WERI-Rb-1 (cell line): ENCODE measurements at regions not wholly inside any gene's neighbourhood (a gene's known extent, or its start where the extent isn't known, plus 50 kb on each side); places are given as distances from the start of the nearest gene placed in this dataset.

ENCODE experiments used
- DNase-seq: peaks from one replicate; pipeline ENCODE4 v3.0.0-alpha.2; 2020
- H3K27ac ChIP-seq: fragments of 250-450 bp; sonication (Bioruptor Pico); 2 replicates; pipeline ENCODE4 v1.5.1; 2020; ENCODE audit warnings: mild to moderate bottlenecking, moderate library complexity
- H3K27me3 ChIP-seq: fragments of 250-450 bp; sonication (Bioruptor Pico); 2 replicates; pipeline ENCODE4 v1.5.1; 2021; ENCODE audit warnings: mild to moderate bottlenecking, low read depth, moderate library complexity; ENCODE audit not compliant: insufficient read depth, severe bottlenecking
- H3K36me3 ChIP-seq: fragments of 250-450 bp; sonication (Bioruptor Pico); 2 replicates; pipeline ENCODE4 v1.5.1; 2020; ENCODE audit warnings: mild to moderate bottlenecking, moderate library complexity
- H3K4me3 ChIP-seq: 2 replicates; pipeline ENCODE4 v1.5.1; 2011; ENCODE audit warnings: low read depth, mild to moderate bottlenecking, control low read depth, low read length
- H3K9me3 ChIP-seq: fragments of 250-450 bp; sonication (Bioruptor Pico); 2 replicates; pipeline ENCODE4 v1.5.1; 2021; ENCODE audit warnings: mild to moderate bottlenecking, moderate library complexity; ENCODE audit not compliant: severe bottlenecking
- CTCF ChIP-seq: IDR thresholded peaks from 2 replicates; pipeline ENCODE4 v1.5.1; 2011; ENCODE audit warnings: low read depth, mild to moderate bottlenecking, control low read depth, inconsistent platforms, low read length

GRCh38 chr2:47686018-47686417 lies 96.9 kb upstream of the MSH6 start:
- Histone ChIP-seq H3K9me3 (peaks cover 5% of the 10 kb centered on the region), H3K36me3 (no peaks in the 10 kb centered on the region)
- TF ChIP-seq CTCF: no peak

GRCh38 chr2:47682216-47682749 lies 100.7 kb upstream of the MSH6 start:
- Histone ChIP-seq H3K27ac (no peak overlapping the region), H3K36me3 (no peaks in the 10 kb centered on the region), H3K27me3 (no peaks in the 10 kb centered on the region), H3K4me3 (no peak overlapping the region), H3K9me3 (peaks cover 5% of the 10 kb centered on the region)
- TF ChIP-seq CTCF: no peak
- no peak for DNase-seq

More at GRCh38 chr2:47686018-47686417, 96.9 kb upstream of the MSH6 start:
- Histone ChIP-seq H3K27ac (no peak overlapping the region), H3K4me3 (no peak overlapping the region), H3K27me3 (no peaks in the 10 kb centered on the region)
- DNase-seq: no peak

GRCh38 chr2:47676261-47676926 lies 105.6 kb upstream of the KCNK12 start:
- no peak for DNase-seq
- Histone ChIP-seq H3K36me3 (no peaks in the 10 kb centered on the region), H3K27me3 (no peaks in the 10 kb centered on the region), H3K27ac (no peak overlapping the region), H3K4me3 (no peak overlapping the region), H3K9me3 (peaks cover 2% of the 10 kb centered on the region)
- no peak for TF ChIP-seq CTCF

- no peak for DNase-seq
- Histone ChIP-seq H3K4me3 (no peak overlapping the region), H3K27me3 (no peaks in the 10 kb centered on the region), H3K27ac (no peak overlapping the region), H3K36me3 (no peaks in the 10 kb centered on the region), H3K9me3 (peaks cover 2% of the 10 kb centered on the region)
- no peak for TF ChIP-seq CTCF
These were observed 104.5 kb upstream of the KCNK12 start for GRCh38 chr2:47675196-47675825.

GRCh38 chr2:47666332-47666731 lies 95.5 kb upstream of the KCNK12 start:
- H3K9me3 ChIP-seq: no peaks in the 10 kb centered on the region
- H3K27me3 ChIP-seq: no peaks in the 10 kb centered on the region
- DNase-seq: no peak
- no peak for TF ChIP-seq CTCF
- no peak overlapping the region for H3K27ac ChIP-seq
- no peak overlapping the region for H3K4me3 ChIP-seq
- H3K36me3 ChIP-seq: no peaks in the 10 kb centered on the region; the same call in 1 of the 2 replicates
